Erythroblast (primary cell): ENCODE measurements at regions not wholly inside any gene's neighbourhood (a gene's known extent, or its start where the extent isn't known, plus 50 kb on each side); places are given as distances from the start of the nearest gene placed in this dataset.

Experiments
- GATA1 ChIP-seq: IDR thresholded peaks from 2 replicates; pipeline ENCODE4 v1.6.1; 2011; ENCODE audit warnings: low read depth, mild to moderate bottlenecking, control low read depth, low read length, moderate library complexity
- POLR2A ChIP-seq: IDR thresholded peaks from 2 replicates; pipeline ENCODE4 v1.6.1; 2011; ENCODE audit warnings: mild to moderate bottlenecking, low read length

- no peak for TF ChIP-seq GATA1
- TF ChIP-seq POLR2A = no peak
Observed at GRCh38 chr3:164064298-164064697, 1014.0 kb downstream of the SI start.
